ENCODE measurements at regions not wholly inside any gene's neighbourhood (a gene's known extent, or its start where the extent isn't known, plus 50 kb on each side); places are given as distances from the start of the nearest gene placed in this dataset.

DNA sequence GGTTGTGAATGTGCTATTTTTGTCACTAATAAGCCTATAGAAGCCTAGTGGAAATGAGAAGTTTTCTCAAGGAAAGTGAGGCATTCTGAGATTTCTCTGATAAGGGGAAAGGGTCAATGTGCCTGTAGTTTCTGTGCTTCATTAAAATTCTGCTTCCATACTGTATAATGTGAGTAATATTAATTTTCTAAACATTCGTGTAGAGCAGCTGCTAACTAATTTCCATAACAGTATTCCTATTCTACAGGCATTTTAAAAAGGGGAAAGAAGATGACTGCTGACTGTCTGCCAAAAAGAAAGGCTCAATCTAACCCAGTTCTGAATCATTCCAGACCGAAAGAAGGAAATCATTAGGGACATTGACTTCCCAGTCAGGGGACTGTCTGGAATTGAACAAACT lies 293.3 kb upstream of the TMPO start:
- TF ChIP-seq, protein P1, sequence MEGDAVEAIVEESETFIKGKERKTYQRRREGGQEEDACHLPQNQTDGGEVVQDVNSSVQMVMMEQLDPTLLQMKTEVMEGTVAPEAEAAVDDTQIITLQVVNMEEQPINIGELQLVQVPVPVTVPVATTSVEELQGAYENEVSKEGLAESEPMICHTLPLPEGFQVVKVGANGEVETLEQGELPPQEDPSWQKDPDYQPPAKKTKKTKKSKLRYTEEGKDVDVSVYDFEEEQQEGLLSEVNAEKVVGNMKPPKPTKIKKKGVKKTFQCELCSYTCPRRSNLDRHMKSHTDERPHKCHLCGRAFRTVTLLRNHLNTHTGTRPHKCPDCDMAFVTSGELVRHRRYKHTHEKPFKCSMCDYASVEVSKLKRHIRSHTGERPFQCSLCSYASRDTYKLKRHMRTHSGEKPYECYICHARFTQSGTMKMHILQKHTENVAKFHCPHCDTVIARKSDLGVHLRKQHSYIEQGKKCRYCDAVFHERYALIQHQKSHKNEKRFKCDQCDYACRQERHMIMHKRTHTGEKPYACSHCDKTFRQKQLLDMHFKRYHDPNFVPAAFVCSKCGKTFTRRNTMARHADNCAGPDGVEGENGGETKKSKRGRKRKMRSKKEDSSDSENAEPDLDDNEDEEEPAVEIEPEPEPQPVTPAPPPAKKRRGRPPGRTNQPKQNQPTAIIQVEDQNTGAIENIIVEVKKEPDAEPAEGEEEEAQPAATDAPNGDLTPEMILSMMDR (IDR thresholded peaks at IDR 0.05; ENCODE audit: extremely low read depth, missing control alignments): no peak
- no peak for DNase-seq (ENCODE audit: low spot score)

DNA sequence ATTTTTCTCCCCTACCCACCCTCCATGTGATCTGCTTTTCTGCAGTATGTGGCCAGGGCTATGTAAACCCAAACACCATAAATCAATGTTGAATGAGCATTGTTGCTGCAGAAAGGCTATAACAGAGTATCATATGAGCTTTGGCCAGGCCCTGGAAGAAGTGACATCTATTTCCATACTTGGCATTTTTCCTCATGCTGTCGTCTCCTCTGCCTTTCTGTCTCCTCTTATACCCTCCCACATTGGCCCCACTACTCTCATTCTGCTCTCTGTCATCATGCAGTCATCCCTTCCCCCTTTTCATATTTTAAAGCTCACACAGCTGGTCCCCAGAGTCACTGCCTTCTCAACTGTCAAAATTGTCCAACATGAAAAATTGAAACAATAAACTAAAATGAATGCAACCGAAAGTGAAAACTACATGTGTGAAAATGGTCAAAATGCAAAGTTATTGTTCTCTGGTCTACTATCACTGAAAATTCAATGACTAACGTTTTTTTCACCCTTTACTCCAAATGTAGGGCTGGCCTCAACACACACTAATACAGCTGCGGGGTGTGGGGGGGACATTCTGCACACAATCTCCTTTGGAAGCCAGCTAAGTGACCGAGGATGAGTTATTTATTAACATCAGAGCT lies 290.7 kb upstream of the TMPO start:
- TF ChIP-seq, protein P1 (IDR thresholded peaks at IDR 0.05; ENCODE audit: extremely low read depth, missing control alignments): no peak
- peak; percentile 9 for DNase-seq (ENCODE audit: low spot score)

DNA sequence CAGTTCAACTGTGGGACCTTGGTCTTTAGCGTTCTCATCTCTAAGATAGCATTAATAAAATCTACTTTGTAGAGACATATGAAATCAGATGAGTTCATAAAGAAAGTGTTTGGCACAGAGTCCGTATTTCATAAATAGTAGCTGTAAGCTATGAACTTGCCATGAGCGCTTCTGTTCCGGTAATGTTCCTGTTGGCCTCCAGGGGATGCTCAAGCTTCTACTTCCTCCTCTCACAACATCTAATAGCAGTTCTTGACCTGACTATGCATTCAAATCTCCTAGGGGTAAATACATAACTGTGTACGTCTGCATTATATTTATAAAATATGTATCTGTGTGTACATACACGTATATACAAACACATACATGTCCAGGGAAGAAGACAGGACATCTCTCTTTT lies 288.2 kb upstream of the TMPO start:
- DNase-seq (ENCODE audit: low spot score): no peak
- TF ChIP-seq, protein P1 (IDR thresholded peaks at IDR 0.05; ENCODE audit: extremely low read depth, missing control alignments): no peak

DNA sequence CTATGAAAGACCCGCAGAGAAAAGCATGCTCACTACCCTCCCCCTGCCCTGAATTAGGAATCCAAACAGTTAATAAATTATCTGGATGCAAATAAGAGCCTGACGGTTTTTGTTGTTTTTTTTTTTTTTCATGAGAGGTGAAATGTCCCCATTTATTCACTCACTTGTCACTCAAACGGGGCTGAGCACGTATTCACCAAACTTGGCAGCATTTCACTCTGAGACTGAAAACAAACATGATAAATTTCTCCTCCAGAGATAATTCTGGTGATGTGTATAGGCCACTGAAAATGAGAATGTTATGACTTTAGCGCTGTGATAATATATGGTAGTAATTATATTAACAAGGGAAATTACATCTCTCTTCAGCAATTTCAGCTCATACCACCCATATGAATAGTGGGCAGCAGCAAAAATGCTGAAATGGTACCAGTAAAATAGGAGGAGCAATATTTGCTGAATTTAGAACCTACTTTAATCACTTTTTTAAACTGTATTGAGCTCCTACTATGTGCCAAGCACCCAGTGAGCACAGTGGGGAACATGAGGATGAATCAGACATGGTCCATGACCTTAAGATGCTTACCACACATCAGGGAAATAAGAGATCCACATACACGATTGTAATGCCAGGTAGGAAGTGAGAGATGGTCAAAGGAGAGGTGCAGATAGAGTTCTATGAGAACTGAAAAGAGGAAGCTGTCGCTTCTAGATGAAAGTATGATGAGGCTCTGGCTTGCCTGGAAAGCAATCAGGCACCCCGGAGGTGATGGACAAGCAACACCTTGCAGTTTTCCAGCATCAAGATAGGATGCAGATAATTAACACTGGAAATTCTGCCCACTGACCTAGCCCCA lies 286.5 kb upstream of the TMPO start:
- TF ChIP-seq, protein P1 (IDR thresholded peaks at IDR 0.05; ENCODE audit: extremely low read depth, missing control alignments): no peak
- DNase-seq (ENCODE audit: low spot score): no peak

DNA sequence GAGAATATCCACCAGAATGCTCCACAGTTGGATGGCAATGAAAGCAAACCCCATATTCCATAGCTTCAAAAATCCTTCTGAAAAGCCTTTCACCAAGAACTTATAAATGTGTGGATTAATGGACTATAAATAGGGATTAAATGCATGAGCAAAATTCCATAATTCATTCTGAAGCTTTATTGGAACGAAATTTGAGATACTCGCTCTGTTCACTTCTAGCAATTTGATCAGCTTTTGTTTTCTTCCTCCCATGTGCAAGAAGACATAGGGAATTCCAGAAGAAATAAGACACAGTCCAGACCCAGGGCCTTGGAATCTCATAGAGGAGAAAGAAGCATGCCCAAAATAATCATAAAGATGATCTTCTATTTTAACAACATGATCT lies 285.9 kb upstream of the TMPO start:
- TF ChIP-seq, protein P1 (IDR thresholded peaks at IDR 0.05; ENCODE audit: extremely low read depth, missing control alignments): no peak
- DNase-seq (ENCODE audit: low spot score): no peak

DNA sequence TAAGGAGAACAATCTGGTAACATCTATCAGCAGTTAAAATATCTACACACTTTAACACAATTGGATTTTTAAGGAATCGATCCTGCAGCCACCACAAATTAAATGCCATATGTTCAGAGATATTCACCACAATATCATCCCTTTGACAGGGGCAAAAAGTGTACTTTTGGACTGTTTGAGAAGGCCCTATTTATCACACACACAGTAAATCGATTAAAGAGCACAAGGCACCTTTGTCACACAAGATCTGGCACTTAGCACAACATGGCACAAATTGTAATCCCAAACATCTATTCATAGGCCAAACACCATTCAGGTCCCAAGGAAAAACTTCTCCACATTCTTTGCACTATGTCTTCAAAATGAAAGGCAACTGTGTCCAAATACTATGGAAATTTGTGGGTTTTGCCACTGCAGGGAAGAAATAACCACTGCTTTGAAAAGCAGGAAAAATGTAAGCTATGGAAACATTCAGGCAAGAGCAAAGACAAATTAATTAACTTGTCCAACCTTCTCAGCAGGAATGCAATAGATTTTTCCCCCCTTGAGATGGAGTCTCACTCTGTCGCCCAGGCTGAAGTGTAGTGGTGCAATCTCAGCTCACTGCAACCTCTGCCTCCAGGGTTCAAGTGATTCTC lies 282.5 kb upstream of the TMPO start:
- no peak for DNase-seq (ENCODE audit: low spot score)
- TF ChIP-seq, protein P1 (IDR thresholded peaks at IDR 0.05; ENCODE audit: extremely low read depth, missing control alignments): no peak

DNA sequence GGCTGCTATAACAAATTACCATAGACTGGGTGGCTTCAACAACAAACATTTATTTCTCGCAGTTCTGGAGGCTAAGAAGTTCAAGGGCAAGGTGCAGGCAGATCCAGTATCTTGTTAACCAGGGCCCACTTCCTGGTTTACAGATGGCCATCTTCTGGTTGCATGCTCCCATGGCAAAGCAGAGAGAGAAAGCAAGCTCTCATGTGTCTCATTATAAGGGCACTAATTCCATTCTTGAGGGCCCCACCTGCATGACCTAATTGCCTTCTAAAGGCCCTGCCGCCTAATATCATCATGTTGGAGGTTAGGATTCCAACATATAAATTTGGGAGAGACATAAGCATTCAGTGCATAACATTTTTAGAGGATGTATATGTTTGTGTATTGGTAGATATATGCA lies 280.1 kb upstream of the TMPO start:
- DNase-seq (ENCODE audit: low spot score): no peak
- TF ChIP-seq, protein P1 (IDR thresholded peaks at IDR 0.05; ENCODE audit: extremely low read depth, missing control alignments): no peak
